ENCODE measurements at regions not wholly inside any gene's neighbourhood (a gene's known extent, or its start where the extent isn't known, plus 50 kb on each side); places are given as distances from the start of the nearest gene placed in this dataset.
A peak's percentile ranks its signal among the peaks of the same experiment; 100 is the strongest.
"Not testable (repeated sequence)": the region's sequence is repeated elsewhere in the genome, so short reads cannot be mapped to it uniquely, and the experiment has no call there.

DNA sequence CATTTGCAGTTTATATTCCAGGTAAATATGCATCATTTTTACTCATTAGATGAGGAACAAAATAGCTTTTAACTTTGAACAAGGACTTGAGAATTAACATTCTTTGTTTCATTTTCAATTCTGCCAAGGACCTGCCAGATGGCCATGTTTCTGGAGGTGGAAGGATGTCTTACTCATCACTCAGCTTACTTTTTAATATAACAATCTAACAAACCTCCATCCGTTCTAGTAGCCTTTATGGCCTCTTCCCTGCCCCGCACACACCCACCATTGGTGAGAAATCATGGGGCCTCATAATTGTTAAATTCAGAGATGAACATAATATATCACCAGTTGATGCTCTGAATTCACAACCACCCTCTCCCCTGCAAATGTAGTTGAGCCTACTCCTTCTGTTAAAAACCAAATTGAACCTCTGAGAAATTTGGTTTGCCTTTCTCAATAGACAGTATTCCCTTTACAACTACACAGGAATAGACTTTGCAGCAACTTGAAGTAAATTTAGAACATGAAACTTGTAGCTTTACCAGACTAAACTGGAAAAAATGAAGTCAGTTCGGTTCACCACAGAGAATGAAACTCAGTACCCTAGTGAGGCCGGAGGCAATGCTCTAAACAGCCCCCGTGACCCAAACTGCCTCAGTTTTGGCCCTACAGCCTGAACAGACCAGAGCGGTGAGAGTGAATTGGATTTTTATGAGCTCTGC, 50.1 kb upstream of the ACSL4 start:
- TF ChIP-seq, protein P1, sequence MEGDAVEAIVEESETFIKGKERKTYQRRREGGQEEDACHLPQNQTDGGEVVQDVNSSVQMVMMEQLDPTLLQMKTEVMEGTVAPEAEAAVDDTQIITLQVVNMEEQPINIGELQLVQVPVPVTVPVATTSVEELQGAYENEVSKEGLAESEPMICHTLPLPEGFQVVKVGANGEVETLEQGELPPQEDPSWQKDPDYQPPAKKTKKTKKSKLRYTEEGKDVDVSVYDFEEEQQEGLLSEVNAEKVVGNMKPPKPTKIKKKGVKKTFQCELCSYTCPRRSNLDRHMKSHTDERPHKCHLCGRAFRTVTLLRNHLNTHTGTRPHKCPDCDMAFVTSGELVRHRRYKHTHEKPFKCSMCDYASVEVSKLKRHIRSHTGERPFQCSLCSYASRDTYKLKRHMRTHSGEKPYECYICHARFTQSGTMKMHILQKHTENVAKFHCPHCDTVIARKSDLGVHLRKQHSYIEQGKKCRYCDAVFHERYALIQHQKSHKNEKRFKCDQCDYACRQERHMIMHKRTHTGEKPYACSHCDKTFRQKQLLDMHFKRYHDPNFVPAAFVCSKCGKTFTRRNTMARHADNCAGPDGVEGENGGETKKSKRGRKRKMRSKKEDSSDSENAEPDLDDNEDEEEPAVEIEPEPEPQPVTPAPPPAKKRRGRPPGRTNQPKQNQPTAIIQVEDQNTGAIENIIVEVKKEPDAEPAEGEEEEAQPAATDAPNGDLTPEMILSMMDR (conservative IDR thresholded peaks at IDR 0.05; ENCODE audit: low read length) = no peak

DNA sequence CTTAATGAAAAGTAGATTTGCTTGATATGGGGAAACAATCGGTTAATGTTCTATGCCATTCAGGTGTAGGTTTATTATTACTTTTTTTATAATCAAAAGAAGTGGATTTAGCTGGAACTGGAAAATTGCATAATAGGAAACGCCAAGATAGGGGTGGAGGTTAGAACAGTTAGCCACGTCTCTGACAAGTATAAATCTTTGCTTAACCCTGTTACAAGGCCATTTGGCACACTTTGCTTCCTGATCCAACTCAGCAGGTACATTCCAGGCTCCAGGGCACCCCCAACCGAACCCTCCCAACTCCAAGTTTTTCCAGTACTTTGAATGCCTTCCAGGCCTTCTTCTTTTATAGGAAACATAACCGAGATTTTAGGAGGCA, 50.6 kb upstream of the ACSL4 start:
- TF ChIP-seq, protein P1 (conservative IDR thresholded peaks at IDR 0.05; ENCODE audit: low read length) = no peak
- no peak overlapping the region for H3K4me3 ChIP-seq (ENCODE audit: low read length)

More for the DNA sequence above, 50.1 kb upstream of the ACSL4 start:
- peak; percentile 1 for DNase-seq (ENCODE audit: low read depth)
- no peak overlapping the region for H3K4me3 ChIP-seq (ENCODE audit: low read length)

DNA sequence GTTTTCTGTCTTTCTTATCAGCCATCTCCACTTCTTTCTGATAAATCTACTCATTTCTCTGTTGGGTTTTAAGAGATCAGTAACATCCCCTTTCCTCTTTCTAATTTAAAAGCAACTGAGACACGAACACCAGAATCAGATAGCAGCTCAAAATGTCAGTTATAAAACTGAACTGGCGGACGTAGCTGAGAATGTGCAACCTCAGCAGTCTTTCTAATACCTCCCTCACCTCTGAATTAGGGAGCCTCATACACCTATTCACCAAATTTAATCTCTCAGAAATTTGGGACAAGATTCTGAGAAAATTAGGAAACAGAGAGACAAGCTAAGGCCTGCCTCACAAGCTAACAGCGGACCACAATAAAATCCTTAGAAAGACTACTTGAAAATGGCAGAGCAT, 52.0 kb upstream of the ACSL4 start:
- no peak overlapping the region for H3K4me3 ChIP-seq (ENCODE audit: low read length)
- TF ChIP-seq, protein P1 (conservative IDR thresholded peaks at IDR 0.05; ENCODE audit: low read length) = no peak
- DNase-seq (ENCODE audit: low read depth) = no peak

More for the DNA sequence above, 50.6 kb upstream of the ACSL4 start:
- DNase-seq (ENCODE audit: low read depth) = no peak

DNA sequence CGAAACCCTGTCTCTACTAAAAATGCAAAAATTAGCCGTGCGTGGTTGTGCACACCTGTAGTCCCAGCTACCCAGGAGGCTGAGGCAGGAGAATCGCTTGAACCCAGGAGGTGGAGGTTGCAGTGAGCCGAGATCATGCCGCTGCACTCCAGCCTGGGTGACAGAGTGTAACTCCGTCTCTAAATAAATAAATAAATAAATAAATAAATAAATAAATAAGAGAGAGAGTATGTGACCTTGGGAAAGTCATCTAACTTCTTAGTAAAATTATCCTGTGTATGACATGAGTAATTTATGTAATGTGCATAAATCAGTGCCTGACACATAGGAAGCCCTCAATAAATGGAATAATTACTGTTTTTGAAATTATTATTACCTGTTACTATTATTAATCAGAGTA, 57.5 kb upstream of the ACSL4 start:
- DNase-seq (ENCODE audit: low read depth) = not testable (repeated sequence)

DNA sequence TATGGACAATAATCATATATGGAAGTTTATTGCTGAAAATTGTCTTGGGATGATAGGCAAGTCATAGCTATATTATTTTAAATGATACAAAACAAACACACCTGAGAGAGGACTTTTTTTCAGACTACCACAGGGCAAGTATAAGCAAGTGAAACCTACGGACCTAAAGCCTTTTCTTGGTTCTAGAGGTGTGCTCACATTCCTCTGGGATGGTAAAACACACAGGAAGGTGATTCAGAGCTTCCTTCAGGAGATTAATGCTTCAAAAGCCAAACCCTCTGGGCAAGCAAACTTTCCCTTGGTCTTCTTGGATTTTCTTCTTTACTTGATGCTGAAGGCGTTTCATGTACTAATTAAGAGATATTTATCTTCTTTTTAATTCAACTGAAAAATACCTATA, 60.1 kb upstream of the ACSL4 start:
- DNase-seq (ENCODE audit: low read depth) = no peak
- H3K4me3 ChIP-seq (ENCODE audit: low read length) = no peak overlapping the region
- TF ChIP-seq, protein P1 (conservative IDR thresholded peaks at IDR 0.05; ENCODE audit: low read length) = no peak

More for the DNA sequence above, 57.5 kb upstream of the ACSL4 start:
- not testable (repeated sequence) for H3K4me3 ChIP-seq (ENCODE audit: low read length)

DNA sequence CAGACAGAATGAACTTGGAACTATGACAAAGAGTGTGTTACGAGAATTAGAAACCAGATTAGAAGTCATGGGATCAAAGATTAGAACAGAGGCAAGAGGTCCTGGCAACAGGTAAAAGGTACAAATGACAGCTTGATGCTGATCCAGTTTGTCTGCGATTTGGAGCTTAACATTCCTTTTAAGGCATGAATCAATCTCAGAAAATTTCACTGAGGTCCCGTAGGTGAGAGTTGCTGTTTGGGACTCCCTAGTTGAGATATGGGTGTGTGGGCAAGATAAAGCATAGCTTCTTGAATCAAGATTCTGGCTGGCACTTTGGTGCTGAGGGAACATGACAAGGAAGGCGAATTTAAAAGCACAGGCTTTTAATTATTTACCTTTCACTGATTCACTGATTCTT, 62.6 kb upstream of the ACSL4 start:
- TF ChIP-seq, protein P1 (conservative IDR thresholded peaks at IDR 0.05; ENCODE audit: low read length) = no peak
- H3K4me3 ChIP-seq (ENCODE audit: low read length) = no peak overlapping the region
- DNase-seq (ENCODE audit: low read depth) = no peak

DNA sequence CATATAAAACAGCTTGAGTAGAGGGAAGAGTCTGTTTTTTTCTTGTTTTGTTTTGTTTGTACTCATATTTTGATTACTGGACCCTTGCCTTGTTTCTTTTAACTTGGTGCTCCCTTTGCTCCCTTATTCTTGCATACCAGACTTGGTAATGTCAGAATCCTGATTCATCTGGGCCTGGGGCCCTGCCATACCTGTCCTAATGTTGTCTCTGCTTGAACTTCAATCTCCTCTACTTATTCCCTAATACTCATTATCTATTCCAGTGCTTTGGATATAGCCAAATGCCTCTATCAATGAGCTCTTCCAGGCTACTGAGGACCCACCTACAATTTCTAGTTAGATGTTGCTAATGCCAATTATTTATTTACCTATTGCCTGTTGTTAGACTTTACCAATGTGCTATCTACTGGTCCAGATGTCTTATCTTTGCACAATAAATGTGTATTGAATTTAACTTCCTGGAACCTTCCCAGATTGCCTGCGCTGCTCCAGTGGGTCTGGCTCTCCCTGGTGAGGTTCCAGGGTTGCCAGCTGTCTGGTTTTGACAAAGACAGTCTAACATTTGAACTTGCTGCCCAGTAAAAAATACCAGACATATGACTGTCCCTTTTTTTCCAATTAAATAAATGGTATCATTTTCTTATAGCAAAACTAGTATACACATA, 64.4 kb upstream of the ACSL4 start:
- DNase-seq (ENCODE audit: low read depth) = peak; percentile 49
- TF ChIP-seq, protein P1 (conservative IDR thresholded peaks at IDR 0.05; ENCODE audit: low read length) = no peak
- no peak overlapping the region for H3K4me3 ChIP-seq (ENCODE audit: low read length)
